Heart right ventricle (tissue), 16 donors: ENCODE measurements at regions not wholly inside any gene's neighbourhood (a gene's known extent, or its start where the extent isn't known, plus 50 kb on each side); places are given as distances from the start of the nearest gene placed in this dataset.

Experiments
- ATAC-seq, 8 donors: fragments of 200-7000 bp; cut with Tn5 transposase; one replicate each; pipeline ENCODE4 v1.9.1; 2020; ENCODE audit warnings: mild to moderate bottlenecking in 8 of 8, moderate library complexity in 8 of 8, moderate number of reproducible peaks in 1 of 8
- DNase-seq, 2 donors: peaks; one replicate each; pipeline ENCODE4 v3.0.0-alpha.2; 2020
- H3K27ac ChIP-seq, 10 donors: fragments of 200-600 bp; sonication (generic) in 2 of 10; one replicate each; pipeline versions ENCODE4 v1.5.0 to v1.8.0; 2020 to 2022; ENCODE audit warnings: mild to moderate bottlenecking in 3 of 10
- H3K27me3 ChIP-seq, 7 donors: fragments of 200-600 bp; one replicate each; pipeline ENCODE4 v1.8.0; 2021 to 2022; ENCODE audit warnings: mild to moderate bottlenecking in 2 of 7
- H3K36me3 ChIP-seq, 9 donors: fragments of 200-600 bp; sonication (generic) in 1 of 9; one replicate each; pipeline versions ENCODE4 v1.5.0 to v1.8.0; 2020 to 2022; ENCODE audit warnings: mild to moderate bottlenecking in 2 of 9
- H3K4me1 ChIP-seq, 9 donors: fragments of 200-600 bp; sonication (generic) in 1 of 9; one replicate each; pipeline versions ENCODE4 v1.5.0 to v1.8.0; 2020 to 2022; ENCODE audit warnings: mild to moderate bottlenecking in 4 of 9
- H3K4me3 ChIP-seq, 10 donors: fragments of 200-600 bp; sonication (generic) in 2 of 10; one replicate each; pipeline versions ENCODE4 v1.5.0 to v1.8.0; 2020 to 2022; ENCODE audit warnings: mild to moderate bottlenecking in 7 of 10, moderate library complexity in 2 of 10
- H3K9me3 ChIP-seq, 11 donors: fragments of 200-600 bp in 10 of 11; sonication (generic) in 2 of 11; one replicate each; pipeline versions ENCODE4 v1.5.0 to v1.8.0; 2013 to 2022; ENCODE audit warnings: mild to moderate bottlenecking in 2 of 11, control low read depth in 1 of 11, moderate library complexity in 1 of 11
- WGBS, 2 donors: extraction: QIAGEN DNeasy Blood & Tissue Kit; methylation state at CpG; one replicate each; pipeline ENCODE4 v1.1.7; 2013; ENCODE audit warnings: inconsistent platforms in 1 of 2; 5-methylcytosine and 5-hydroxymethylcytosine counted together
- intact Hi-C, 10 donors: fragments of 100-400 bp; cut with DNase I; formaldehyde crosslinking; loops; one replicate each; pipeline versions ENCODE4 v1.11.1 to v1.14.2; 2022
- TF ChIP-seq, protein P1 (sequence below), 9 donors: fragments of 200-600 bp; sonication (generic) in 2 of 9; IDR thresholded peaks; one replicate each; pipeline versions ENCODE4 v1.5.0 to v1.8.0; 2021 to 2022; ENCODE audit warnings: antibody characterized with exemption in 9 of 9, mild to moderate bottlenecking in 5 of 9, moderate library complexity in 1 of 9
- donor health status: Arrhythmogenic right ventricular cardiomyopathy.
- donor health status: ischemic (EF 13 %, LVEDD 7.1; RV severe dilation, severe dysfunction).
- donor health status: healthy with polysubstance abuse.
- donor health status: DM: no; HTN: yes; CAD: no.
- donor health status: DM: no; HTN: no; CAD: no.
- donor health status: ischemic (EF 25% LVEDD 6.9; RV normal size, moderate dysfunction).
- donor health status: ischemic (EF 25% LVEDD 5.7; RV mildly dilated, moderate dysfunction).
- donor health status: healthy.
- donor health status: DM: yes; HTN: yes; CAD: no.
- donor health status: Ischemic cardiomyopathy.
- donor health status: ischemic (EF 35%, LVEDD 5.7; RV mildly dilated, moderate dysfunction).
- donor health status: nonischemic (EF 11% LVEDD 7.7; RV severe dilation, severe dysfunction).
- donor health status: DM: yes; HTN: yes; CAD: no.
- donor health status: PGD.
- donor health status: ischemic (EF 29% LVEDD 5.4; RV normal size, mild dysfunction).
- donor health status: nonischemic (EF 23%, LVEDD 6.1; RV moderate dilation, normal function).

DNA sequence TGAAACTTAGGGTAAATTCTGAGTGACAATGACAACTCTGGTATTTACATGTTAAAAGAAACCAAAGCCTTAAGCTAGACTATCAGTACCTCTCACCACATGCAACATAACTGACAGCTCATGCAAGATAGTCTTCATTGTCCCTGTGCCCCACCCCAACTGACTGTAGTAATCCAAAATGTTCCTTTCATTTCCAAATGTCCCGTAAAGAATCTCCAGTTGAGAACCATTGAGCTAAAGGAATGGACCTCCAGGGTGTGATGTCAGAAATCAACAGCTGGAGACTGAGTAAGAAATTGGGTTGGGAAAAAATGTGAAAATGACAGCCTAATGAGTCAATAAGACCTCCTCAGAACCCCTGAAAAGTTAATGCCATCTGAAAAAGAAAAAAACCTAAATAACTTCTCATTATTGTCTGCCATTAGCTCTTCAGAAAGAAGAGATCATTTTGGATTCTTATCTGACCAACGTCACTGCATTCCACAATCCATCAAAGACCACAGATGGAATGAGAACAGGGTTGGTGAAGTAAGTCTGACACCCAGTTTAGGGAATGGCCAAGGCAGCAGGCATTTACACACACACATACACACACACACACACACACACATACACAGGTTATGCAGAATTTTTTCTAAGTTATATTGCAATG is 51.7 kb upstream of the ACVR2A start:
- DNase-seq (no peak), ATAC-seq (no peak)
- intact Hi-C loops, result no loop called here
- H3K27me3 ChIP-seq, result no peaks in the 10 kb centered on the region
- H3K4me3 ChIP-seq, result no peak overlapping the region
- peaks cover 0 to 7% (median 0%) of the 10 kb centered on the region in 9 donors for H3K4me1 ChIP-seq
- H3K9me3 ChIP-seq, result no peaks in the 10 kb centered on the region
- no peak overlapping the region for H3K27ac ChIP-seq
- 43 to 50% methylated on average over 2 of the region's 2 CpGs for WGBS, 2 donors
- TF ChIP-seq, protein P1, sequence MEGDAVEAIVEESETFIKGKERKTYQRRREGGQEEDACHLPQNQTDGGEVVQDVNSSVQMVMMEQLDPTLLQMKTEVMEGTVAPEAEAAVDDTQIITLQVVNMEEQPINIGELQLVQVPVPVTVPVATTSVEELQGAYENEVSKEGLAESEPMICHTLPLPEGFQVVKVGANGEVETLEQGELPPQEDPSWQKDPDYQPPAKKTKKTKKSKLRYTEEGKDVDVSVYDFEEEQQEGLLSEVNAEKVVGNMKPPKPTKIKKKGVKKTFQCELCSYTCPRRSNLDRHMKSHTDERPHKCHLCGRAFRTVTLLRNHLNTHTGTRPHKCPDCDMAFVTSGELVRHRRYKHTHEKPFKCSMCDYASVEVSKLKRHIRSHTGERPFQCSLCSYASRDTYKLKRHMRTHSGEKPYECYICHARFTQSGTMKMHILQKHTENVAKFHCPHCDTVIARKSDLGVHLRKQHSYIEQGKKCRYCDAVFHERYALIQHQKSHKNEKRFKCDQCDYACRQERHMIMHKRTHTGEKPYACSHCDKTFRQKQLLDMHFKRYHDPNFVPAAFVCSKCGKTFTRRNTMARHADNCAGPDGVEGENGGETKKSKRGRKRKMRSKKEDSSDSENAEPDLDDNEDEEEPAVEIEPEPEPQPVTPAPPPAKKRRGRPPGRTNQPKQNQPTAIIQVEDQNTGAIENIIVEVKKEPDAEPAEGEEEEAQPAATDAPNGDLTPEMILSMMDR (IDR thresholded peaks at IDR 0.05), result no peak
- H3K36me3 ChIP-seq, result no peaks in the 10 kb centered on the region

DNA sequence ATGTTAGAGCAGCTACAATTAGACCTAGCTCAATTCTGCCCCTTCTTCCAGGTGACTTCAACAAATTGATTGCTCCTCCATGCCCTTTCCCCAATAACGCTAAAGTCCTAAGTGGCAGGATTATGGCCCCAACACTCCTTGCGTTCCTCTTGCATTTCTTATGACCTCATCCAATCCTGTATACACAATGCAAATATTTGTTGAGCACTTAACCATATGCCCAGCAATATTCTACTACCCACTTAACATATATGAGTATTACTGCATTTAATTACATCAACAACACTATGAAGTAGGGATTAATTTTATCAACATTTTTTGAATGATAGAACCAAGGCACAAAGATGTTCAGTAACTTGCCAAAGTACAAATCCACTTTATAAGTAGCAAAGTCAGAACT is 54.2 kb upstream of the ACVR2A start:
- H3K36me3 ChIP-seq, result no peaks in the 10 kb centered on the region
- no peak overlapping the region for H3K4me3 ChIP-seq
- H3K27me3 ChIP-seq, result no peaks in the 10 kb centered on the region
- H3K27ac ChIP-seq, result no peak overlapping the region
- no peaks in the 10 kb centered on the region for H3K9me3 ChIP-seq
- no peaks in the 10 kb centered on the region for H3K4me1 ChIP-seq
- ATAC-seq, result no peak
- intact Hi-C loops, result no loop called here
- WGBS, 2 donors, result 96 to 98% methylated on average over 2 of the region's 2 CpGs
- DNase-seq, result no peak
- TF ChIP-seq, protein P1 (IDR thresholded peaks at IDR 0.05), result no peak

DNA sequence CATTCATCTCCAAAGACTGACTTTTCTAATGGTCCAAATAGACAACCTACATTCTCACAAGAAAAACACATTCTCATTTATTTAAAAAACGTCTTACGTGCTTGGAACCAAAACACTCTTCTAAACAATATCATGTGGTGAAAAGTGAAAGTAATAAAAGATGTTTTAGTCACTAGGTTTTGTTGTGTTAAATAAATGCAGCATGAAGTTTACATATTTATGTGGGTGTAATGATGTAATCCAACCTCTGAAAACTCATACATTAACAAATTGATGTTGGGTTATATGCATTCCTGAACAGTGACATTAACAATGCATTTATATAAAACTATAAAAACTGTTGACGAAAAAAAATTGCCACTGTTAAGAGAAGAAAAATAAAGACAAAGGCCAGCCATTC is 55.1 kb upstream of the ACVR2A start:
- H3K27me3 ChIP-seq, result no peaks in the 10 kb centered on the region
- 48 to 69% methylated on average over 3 of the region's 3 CpGs for WGBS, 2 donors
- TF ChIP-seq, protein P1 (IDR thresholded peaks at IDR 0.05), result no peak
- H3K36me3 ChIP-seq, result no peaks in the 10 kb centered on the region
- H3K4me3 ChIP-seq, result no peak overlapping the region
- DNase-seq (no peak), ATAC-seq (no peak)
- no peaks in the 10 kb centered on the region for H3K9me3 ChIP-seq
- no peak overlapping the region for H3K27ac ChIP-seq
- no peaks in the 10 kb centered on the region for H3K4me1 ChIP-seq
- intact Hi-C loops, result no loop called here

DNA sequence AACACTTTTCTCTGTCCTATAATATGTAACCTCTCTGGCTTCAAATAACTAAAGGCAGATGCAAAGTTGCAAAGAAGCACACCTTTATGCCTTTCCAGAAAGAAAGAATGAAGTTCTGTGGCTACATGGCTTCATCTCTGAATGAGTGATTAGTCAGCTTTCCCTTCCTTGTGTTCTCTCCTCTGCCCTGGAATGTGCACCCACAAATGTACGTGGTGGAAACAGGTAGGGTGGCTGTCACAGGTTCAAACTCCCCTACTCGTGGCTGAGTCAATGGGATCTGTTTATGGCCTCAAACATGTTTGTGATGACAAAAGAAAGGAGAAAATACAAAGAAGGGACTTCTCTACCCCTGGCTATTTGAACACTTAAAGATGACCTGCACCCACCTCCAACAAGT is 55.5 kb upstream of the ACVR2A start:
- no peaks in the 10 kb centered on the region for H3K9me3 ChIP-seq
- no peak overlapping the region for H3K27ac ChIP-seq
- TF ChIP-seq, protein P1 (IDR thresholded peaks at IDR 0.05), result no peak
- H3K4me3 ChIP-seq, result no peak overlapping the region
- H3K4me1 ChIP-seq, result no peaks in the 10 kb centered on the region
- no peak for ATAC-seq
- DNase-seq, result no peak
- intact Hi-C loops, result no loop called here
- 68 to 70% methylated on average over 2 of the region's 2 CpGs for WGBS, 2 donors
- no peaks in the 10 kb centered on the region for H3K36me3 ChIP-seq
- H3K27me3 ChIP-seq, result no peaks in the 10 kb centered on the region
